Left colon (tissue), 2 donors: ENCODE measurements at regions not wholly inside any gene's neighbourhood (a gene's known extent, or its start where the extent isn't known, plus 50 kb on each side); places are given as distances from the start of the nearest gene placed in this dataset.

ENCODE experiments used
- ATAC-seq: fragments of 200-7000 bp; cut with Tn5 transposase; one replicate; pipeline ENCODE4 v1.9.1; 2020; ENCODE audit warnings: mild to moderate bottlenecking, moderate library complexity
- DNase-seq, 2 donors: peaks; one replicate each; pipeline ENCODE4 v3.0.0-alpha.2; 2020
- intact Hi-C, 2 donors: fragments of 100-400 bp; cut with DNase I in 1 of 2; cut with micrococcal nuclease in 1 of 2; formaldehyde crosslinking; loops; one replicate each; pipeline versions ENCODE4 v1.11.2 to v1.14.0; 2022; cut with DNase I, micrococcal nuclease
- donor health status: DM: no; HTN: no; CAD: no.
- donor health status: DM: yes; HTN: yes; CAD: no.

- intact Hi-C loops, result no loop called here
- ATAC-seq (no peak), DNase-seq (no peak)
Measured at GRCh38 chr15:94927003-94927402, 695.6 kb downstream of the MCTP2 start.

- ATAC-seq (no peak), DNase-seq (no peak)
- intact Hi-C loops, result no loop called here
Measured at GRCh38 chr15:94929282-94929681, 697.9 kb downstream of the MCTP2 start.

- intact Hi-C loops, result no loop called here
- ATAC-seq, result no peak
- DNase-seq, result no peak
Measured at GRCh38 chr15:94930441-94930840, 699.1 kb downstream of the MCTP2 start.

- intact Hi-C loops, result no loop called here
- no peak for DNase-seq
- ATAC-seq, result no peak
Measured at GRCh38 chr15:94930960-94931359, 699.6 kb downstream of the MCTP2 start.

- DNase-seq (no peak), ATAC-seq (no peak)
- intact Hi-C loops, result no loop called here
Measured at GRCh38 chr15:94934440-94934839, 703.1 kb downstream of the MCTP2 start.

GRCh38 chr15:94937242-94937641 lies 705.9 kb downstream of the MCTP2 start:
- DNase-seq, result no peak
- ATAC-seq, result no peak
- intact Hi-C loops, result no loop called here

- DNase-seq (no peak), ATAC-seq (no peak)
- intact Hi-C loops, result no loop called here
Measured at GRCh38 chr15:94943888-94944287, 712.5 kb downstream of the MCTP2 start.

GRCh38 chr15:94951538-94951937 lies 720.2 kb downstream of the MCTP2 start:
- intact Hi-C loops, result no loop called here
- ATAC-seq (no peak), DNase-seq (no peak)

- ATAC-seq (no peak), DNase-seq (no peak)
- intact Hi-C loops, result no loop called here
Measured at GRCh38 chr15:94963953-94964352, 732.6 kb downstream of the MCTP2 start.

GRCh38 chr15:94965593-94965992 lies 734.2 kb downstream of the MCTP2 start:
- ATAC-seq (no peak), DNase-seq (no peak)
- intact Hi-C loops, result no loop called here

GRCh38 chr15:94968133-94968532 lies 736.8 kb downstream of the MCTP2 start:
- intact Hi-C loops, result no loop called here
- ATAC-seq, result no peak
- no peak for DNase-seq

GRCh38 chr15:94970096-94970495 lies 738.7 kb downstream of the MCTP2 start:
- intact Hi-C loops, result no loop called here
- DNase-seq, result no peak
- ATAC-seq, result no peak

GRCh38 chr15:94970802-94971201 lies 739.4 kb downstream of the MCTP2 start:
- intact Hi-C loops, result no loop called here
- ATAC-seq (no peak), DNase-seq (no peak)

GRCh38 chr15:94972314-94972713 lies 741.0 kb downstream of the MCTP2 start:
- intact Hi-C loops, result no loop called here
- ATAC-seq, result no peak
- DNase-seq, result no peak

- ATAC-seq, result no peak
- DNase-seq, result no peak
- intact Hi-C loops, result no loop called here
Measured at GRCh38 chr15:94987085-94987484, 755.7 kb downstream of the MCTP2 start.

- intact Hi-C loops, result no loop called here
- DNase-seq, result no peak
- no peak for ATAC-seq
Measured at GRCh38 chr15:94991718-94992117, 760.4 kb downstream of the MCTP2 start.

- ATAC-seq, result no peak
- DNase-seq, result no peak
- intact Hi-C loops, result no loop called here
Measured at GRCh38 chr15:95009635-95010034, 778.3 kb downstream of the MCTP2 start.

- no peak for DNase-seq
- no peak for ATAC-seq
- intact Hi-C loops, result no loop called here
Measured at GRCh38 chr15:95013381-95013780, 782.0 kb downstream of the MCTP2 start.

GRCh38 chr15:95016511-95017229 lies 785.3 kb downstream of the MCTP2 start:
- ATAC-seq (no peak), DNase-seq (no peak)
- intact Hi-C loops, result no loop called here

- no peak for ATAC-seq
- intact Hi-C loops, result no loop called here
- DNase-seq, result peak in 1 of 2 donors; percentile 51
Measured at GRCh38 chr15:95017666-95018328, 786.4 kb downstream of the MCTP2 start.
